GM21737 (cell line): ENCODE measurements at regions not wholly inside any gene's neighbourhood (a gene's known extent, or its start where the extent isn't known, plus 50 kb on each side); places are given as distances from the start of the nearest gene placed in this dataset.
"Not testable (repeated sequence)": the region's sequence is repeated elsewhere in the genome, so short reads cannot be mapped to it uniquely, and the experiment has no call there.

Experiments
- ATAC-seq: cut with Tn5 transposase; IDR thresholded peaks from one replicate; pipeline ENCODE4 v1.9.1; 2021; ENCODE audit warnings: mild to moderate bottlenecking, moderate library complexity; ENCODE audit not compliant: unreplicated experiment

- no peak for ATAC-seq
Observed at GRCh38 chr7:113784316-113784715, 134.5 kb downstream of the PPP1R3A start.

DNA sequence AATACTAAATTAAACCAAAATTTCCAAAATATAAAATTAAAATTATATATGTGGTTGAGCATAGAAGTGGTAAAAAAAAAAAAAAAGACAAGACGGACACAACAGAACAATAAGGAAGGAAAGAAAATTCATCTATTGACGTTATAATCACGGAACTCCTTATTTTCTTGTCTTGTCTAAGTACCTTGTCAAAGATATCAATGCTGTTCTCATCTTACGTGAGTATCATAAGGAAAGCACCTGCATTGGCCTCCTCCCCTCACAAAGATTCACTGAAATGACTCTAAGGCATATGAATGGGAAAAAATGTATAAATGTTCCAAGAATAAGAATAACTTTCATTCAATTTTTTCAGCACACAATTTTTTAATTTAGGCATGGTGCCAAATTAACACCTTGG, 135.4 kb downstream of the PPP1R3A start:
- no peak for ATAC-seq

DNA sequence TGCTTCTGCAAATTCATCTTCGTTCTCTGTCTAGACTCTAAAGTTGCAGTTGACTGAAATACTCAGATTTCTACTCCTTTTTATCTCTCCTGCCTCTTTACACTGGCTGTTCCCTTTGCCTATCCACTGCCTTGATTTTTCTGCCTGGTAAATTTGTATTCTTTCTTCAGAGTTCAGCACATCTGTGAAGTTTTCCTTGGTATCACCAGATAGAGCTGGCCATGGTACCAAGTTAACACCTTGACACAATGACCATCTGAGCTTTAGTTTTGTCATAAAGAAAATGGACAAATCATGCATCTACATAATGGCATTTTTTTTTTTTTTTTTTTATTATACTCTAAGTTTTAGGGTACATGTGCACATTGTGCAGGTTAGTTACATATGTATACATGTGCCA, 143.0 kb downstream of the PPP1R3A start:
- ATAC-seq = no peak

GRCh38 chr7:113775401-113775800, 143.4 kb downstream of the PPP1R3A start:
- no peak for ATAC-seq

- ATAC-seq = peak; percentile 88
Observed at GRCh38 chr7:113774182-113774807, 144.5 kb downstream of the PPP1R3A start.

DNA sequence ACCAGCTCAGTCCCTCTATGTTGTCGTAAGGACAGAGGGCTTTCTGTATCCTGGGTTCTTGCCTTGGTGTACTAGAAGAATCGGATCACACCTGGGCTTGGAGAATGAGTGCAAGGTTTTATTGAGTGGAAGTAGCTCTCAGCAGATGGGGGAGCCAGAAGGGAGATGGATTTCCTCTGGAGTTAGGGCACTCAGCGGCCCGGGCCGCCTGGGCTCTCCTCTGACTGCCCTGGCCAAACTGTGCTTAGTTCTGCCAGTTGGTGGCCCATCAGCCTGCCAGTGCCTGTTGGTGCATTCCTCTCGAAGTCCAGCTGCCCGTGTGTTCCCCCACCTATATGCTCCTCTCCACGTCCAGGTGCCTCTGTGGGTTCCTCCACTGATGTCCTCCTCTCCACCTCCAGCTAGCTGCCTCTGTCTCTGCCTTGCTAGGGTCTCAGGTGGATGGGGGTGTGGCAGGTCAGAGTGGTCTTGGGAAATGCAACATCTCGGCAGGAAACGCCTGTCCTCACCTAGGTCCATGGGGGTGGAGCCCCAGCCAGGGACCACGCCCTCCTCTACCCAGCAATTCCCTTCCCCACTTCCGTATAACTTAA, 148.6 kb downstream of the PPP1R3A start:
- no peak for ATAC-seq

GRCh38 chr7:113768387-113768786, 150.4 kb downstream of the PPP1R3A start:
- no peak for ATAC-seq

GRCh38 chr7:113764401-113765035, 154.3 kb downstream of the PPP1R3A start:
- no peak for ATAC-seq

DNA sequence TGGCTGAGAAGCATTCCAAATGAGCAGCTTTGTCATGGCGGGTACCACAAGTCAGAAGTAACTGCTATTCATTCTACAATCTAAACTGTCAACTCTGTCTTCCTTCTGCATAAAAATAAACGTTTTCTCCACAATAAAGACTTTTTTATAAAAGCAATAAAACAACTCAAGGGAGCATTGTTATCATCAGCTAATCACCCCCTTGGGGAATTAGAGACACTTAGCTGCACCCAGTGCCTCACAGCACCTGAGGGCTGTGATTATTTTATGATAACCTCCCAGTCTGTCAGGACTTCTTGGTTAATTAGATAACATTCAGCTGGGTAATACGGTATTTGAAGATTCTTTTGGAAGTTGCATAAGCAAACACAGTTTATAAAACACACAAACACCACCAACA, 155.6 kb downstream of the PPP1R3A start:
- ATAC-seq = no peak

DNA sequence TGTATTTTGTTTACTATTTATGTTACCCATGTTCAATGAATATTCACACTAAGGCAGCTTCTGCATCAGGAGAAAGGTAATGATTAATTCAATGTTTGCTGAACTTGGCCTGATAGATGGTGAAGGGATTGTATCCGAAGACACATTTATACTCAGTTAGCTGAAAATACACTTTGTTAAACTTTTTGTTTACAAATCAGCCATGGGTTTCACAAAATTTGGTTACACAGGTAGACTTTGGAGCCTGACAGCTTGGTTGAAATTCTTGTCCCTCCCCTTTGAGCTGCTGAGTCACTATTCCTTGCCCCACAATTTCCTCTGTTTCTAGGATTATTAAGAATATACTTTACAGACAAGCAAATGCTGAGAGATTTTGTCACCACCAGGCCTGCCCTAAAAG, 162.6 kb downstream of the PPP1R3A start:
- no peak for ATAC-seq

DNA sequence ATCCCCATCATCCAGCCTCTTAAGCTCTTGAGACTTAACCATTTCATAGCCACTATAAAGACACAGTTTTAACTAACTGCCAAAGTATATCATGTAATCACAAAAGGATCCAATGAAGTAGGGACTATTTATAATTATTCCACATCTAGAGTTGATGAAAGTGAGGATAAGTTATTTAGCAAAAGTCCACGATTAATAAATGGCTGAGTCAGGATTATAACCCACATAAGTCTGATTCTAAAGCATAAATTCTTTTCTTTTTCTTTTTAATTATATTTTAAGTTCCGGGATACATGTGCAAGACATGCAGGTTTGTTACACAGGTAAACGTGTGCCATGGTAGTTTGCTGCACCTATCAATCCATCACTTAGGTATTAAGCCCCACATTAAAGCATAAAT, 166.1 kb downstream of the PPP1R3A start:
- no peak for ATAC-seq

DNA sequence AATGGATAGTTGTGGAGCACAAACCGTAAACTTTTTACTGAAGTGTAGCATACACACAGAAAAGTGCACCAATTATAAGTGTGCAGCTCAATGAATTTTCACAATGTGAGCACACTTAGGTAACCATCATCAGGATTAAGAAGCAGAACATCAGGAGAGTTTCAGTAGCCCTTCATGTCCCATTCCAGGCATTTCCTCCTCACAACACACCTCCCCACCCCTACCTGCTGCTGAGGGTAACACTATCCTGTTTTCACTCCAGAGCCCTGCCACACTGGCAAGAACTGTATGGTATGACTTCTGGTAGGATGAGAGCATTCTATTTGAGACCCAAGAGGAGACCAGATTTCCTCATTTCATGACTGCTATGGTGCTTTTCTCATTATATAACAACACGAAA, 166.5 kb downstream of the PPP1R3A start:
- ATAC-seq = no peak

DNA sequence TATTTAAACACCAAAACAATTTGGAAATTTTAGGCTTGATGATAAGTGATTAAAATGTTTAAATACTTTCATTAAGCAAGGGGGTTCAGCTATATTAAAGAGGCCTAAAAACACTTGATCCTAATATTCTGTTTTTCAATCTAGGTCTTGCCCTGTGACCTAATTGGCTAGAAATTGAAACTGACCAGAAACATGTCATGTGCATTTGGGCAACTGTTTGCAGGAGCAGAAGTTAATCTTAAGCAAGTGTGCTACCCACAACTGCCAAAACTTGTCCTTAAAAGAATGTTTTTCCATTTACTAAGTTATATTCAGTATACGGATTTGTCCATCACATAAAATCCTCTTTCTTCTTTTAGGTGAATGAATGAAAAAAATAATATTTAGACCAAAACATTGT, 167.3 kb downstream of the PPP1R3A start:
- ATAC-seq = no peak

- not testable (repeated sequence) for ATAC-seq
Observed at GRCh38 chr7:113748385-113748784, 170.4 kb downstream of the PPP1R3A start.

DNA sequence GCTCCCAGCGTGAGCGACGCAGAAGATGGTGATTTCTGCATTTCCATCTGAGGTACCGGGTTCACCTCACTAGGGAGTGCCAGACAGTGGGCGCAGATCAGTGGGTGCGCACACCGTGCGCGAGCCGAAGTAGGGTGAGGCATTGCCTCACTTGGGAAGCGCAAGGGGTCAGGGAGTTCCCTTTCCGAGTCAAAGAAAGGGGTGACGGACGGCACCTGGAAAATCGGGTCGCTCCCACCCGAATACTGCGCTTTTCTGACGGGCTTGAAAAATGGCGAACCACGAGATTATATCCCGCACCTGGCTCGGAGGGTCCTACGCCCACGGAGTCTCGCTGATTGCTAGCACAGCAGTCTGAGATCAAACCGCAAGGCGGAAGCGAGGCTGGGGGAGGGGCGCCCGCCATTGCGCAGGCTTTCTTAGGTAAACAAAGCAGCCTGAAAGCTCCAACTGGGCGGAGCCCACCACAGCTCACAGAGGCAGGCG, 175.8 kb downstream of the PPP1R3A start:
- not testable (repeated sequence) for ATAC-seq

- ATAC-seq = no peak
Observed at GRCh38 chr7:113742377-113742776, 176.4 kb downstream of the PPP1R3A start.

- ATAC-seq = no peak
Observed at GRCh38 chr7:113731571-113731970, 187.2 kb downstream of the PPP1R3A start.

DNA sequence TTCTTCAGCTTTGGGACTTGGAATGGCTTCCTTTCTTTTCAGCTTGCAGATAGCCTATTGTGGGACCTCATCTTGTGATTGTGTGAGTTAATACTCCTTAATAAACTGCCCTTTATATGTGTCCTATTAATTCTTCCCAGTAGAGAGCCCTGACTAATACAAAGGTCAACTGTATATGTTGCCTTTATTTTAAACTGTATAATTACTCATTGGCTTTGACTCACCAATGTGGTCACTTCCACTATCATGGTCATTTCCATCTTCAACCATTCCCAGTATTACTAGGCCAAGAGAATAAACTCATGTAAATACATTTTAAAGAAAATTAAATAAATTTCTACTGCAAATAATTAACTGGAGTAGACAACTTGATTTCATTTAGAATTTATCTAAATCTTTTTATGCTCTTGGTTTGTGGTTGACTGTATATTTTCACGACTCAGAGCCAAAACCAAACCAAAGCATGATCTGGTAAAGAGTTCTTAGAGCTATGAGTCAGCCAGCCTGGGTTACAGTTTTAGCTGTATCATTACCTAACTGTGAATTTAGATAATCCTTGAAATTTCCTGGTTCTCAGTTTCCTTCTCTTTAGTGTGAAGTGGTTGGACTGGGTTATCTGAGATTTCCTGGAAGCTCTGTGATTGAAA, 188.4 kb downstream of the PPP1R3A start:
- ATAC-seq = no peak

DNA sequence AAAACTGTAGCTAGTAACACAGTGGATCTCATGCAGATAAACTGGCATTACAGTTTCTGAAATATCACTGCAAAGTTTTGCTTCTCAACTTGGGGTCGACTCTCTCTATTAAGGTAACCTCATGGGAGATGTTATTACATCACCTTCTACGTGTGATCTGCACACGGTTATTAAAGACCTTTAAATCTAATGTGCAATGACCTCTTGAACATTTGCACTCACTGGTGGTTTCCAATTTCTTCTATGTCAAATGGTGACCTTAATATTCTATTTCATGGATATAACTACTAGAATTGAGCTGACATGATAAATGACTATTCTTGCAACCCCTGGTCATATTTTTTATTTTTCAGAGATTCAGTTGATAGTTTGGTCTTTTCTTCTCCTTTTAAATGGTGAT, 191.3 kb downstream of the PPP1R3A start:
- ATAC-seq = no peak

GRCh38 chr7:113722006-113722405, 196.8 kb downstream of the PPP1R3A start:
- ATAC-seq = no peak

GRCh38 chr7:113717739-113718138, 201.1 kb downstream of the PPP1R3A start:
- ATAC-seq = no peak
